K562 (cell line): ENCODE measurements at regions not wholly inside any gene's neighbourhood (a gene's known extent, or its start where the extent isn't known, plus 50 kb on each side); places are given as distances from the start of the nearest gene placed in this dataset.

Experiments used
- ATAC-seq: fragments of 200-7000 bp; cut with Tn5 transposase; 3 replicates; pipeline ENCODE4 v1.9.1; 2020; ENCODE audit warnings: moderate library complexity
- BruUV-seq: library from RNA; stranded (reverse); fragments of 400-500 nt; replicated peaks from 2 replicates; lab custom pipeline; 2021; lab: Mats Ljungman, UMichigan
- CTCF ChIA-PET: fragments of 300-600 bp; formaldehyde crosslinking; extraction: SDS; loops from one replicate; lab custom pipeline; 2021; ENCODE audit warnings: low intra/inter-chr PET ratio; lab: Yijun Ruan, JAX
- POLR2A ChIA-PET: fragments of 300-600, 350-650 bp; sonication (Branson Sonifier 250); formaldehyde crosslinking; extraction: SDS; loops from one replicate; lab custom pipeline; 2021; ENCODE audit warnings: antibody characterized with exemption, inconsistent platforms; lab: Yijun Ruan, JAX
- DNase-seq, 4 experiments: peaks; one replicate each; pipeline versions ENCODE4 v3.0.0 to v3.0.0-alpha.2; 2011 to 2018; ENCODE audit warnings: low spot score in 3 of 4, mixed read lengths in 3 of 4; ENCODE audit errors: extremely low read depth in 1 of 4
- FAIRE-seq: peaks from 2 replicates; lab custom pipeline; 2011; peaks lifted over from hg19 to GRCh38; lab: Jason Lieb, UNC
- H2AFZ ChIP-seq: 2 replicates; pipeline ENCODE4 v1.6.0; 2011; ENCODE audit warnings: low read depth, low read length, control low read depth, inconsistent platforms
- H3K27ac ChIP-seq: fragments of 200-600 bp; 3 replicates; pipeline ENCODE4 v1.8.0; 2011; ENCODE audit warnings: low read depth, mild to moderate bottlenecking, control low read depth, inconsistent platforms, low read length, moderate library complexity, mixed read lengths; ENCODE audit errors: extremely low read depth
- H3K27me3 ChIP-seq, 2 experiments: fragments of 300-600 bp in 1 of 2; 2 replicates in 1 of 2; 3 replicates in 1 of 2; pipeline versions ENCODE4 v1.6.0 to v1.8.0; 2011; ENCODE audit warnings: inconsistent platforms in 2 of 2, low read length in 2 of 2, mild to moderate bottlenecking in 1 of 2, mixed read lengths in 1 of 2, moderate library complexity in 1 of 2; ENCODE audit not compliant: control insufficient read depth in 2 of 2, insufficient read depth in 2 of 2
- H3K36me3 ChIP-seq: fragments of 300-600 bp; 3 replicates; pipeline ENCODE4 v1.8.0; 2011; ENCODE audit warnings: mild to moderate bottlenecking, low read length, inconsistent platforms; ENCODE audit not compliant: control insufficient read depth, insufficient read depth
- H3K4me1 ChIP-seq, 2 experiments: fragments of 200-600 bp in 1 of 2; replicated peaks in 1 of 2; 2 replicates in 1 of 2; 3 replicates in 1 of 2; pipeline versions ENCODE4 v1.5.1 to v1.8.0; 2011; ENCODE audit warnings: inconsistent platforms in 2 of 2, low read length in 2 of 2, mild to moderate bottlenecking in 1 of 2, mixed read lengths in 1 of 2, moderate library complexity in 1 of 2; ENCODE audit not compliant: control insufficient read depth in 2 of 2, insufficient read depth in 2 of 2
- H3K4me2 ChIP-seq: 2 replicates; pipeline ENCODE4 v1.6.1; 2011; ENCODE audit warnings: low read length, control low read depth, inconsistent platforms, mixed read lengths; ENCODE audit not compliant: insufficient read depth
- H3K4me3 ChIP-seq: fragments of 200-600 bp; sonication (generic), shearing (Covaris generic); 2 replicates; pipeline ENCODE4 v1.5.1; 2016; ENCODE audit warnings: control low read depth, inconsistent platforms
- H3K79me2 ChIP-seq: fragments of 200-600 bp; 3 replicates; pipeline ENCODE4 v1.8.0; 2011; ENCODE audit warnings: low read length, inconsistent platforms; ENCODE audit not compliant: control insufficient read depth, insufficient read depth
- H3K9ac ChIP-seq, 2 experiments: 2 replicates each; pipeline versions ENCODE4 v1.6.0 to v1.6.1; 2011; ENCODE audit warnings: low read depth in 2 of 2, low read length in 2 of 2, control low read depth in 1 of 2, inconsistent platforms in 1 of 2, mild to moderate bottlenecking in 1 of 2, mixed read lengths in 1 of 2; ENCODE audit not compliant: insufficient read depth in 1 of 2
- H3K9me1 ChIP-seq: one replicate; pipeline ENCODE4 v1.6.0; 2011; ENCODE audit warnings: inconsistent platforms, mild to moderate bottlenecking, low read length, moderate library complexity; ENCODE audit not compliant: control insufficient read depth, insufficient read depth
- H3K9me3 ChIP-seq: replicated peaks from 2 replicates; pipeline ENCODE4 v1.5.1; 2011; ENCODE audit warnings: low read depth, low read length, inconsistent platforms; ENCODE audit not compliant: control insufficient read depth, insufficient read depth
- H4K20me1 ChIP-seq: replicated peaks from 2 replicates; pipeline ENCODE4 v1.6.1; 2011; ENCODE audit warnings: low read length, inconsistent platforms, mixed read lengths; ENCODE audit not compliant: control insufficient read depth, insufficient read depth
- ERF ChIP-seq: fragments of 450-650 bp; formaldehyde crosslinking; IDR thresholded peaks from 2 replicates; pipeline ENCODE4 v1.4.0; 2020; ENCODE audit warnings: mild to moderate bottlenecking, mixed read lengths
- KLF1 ChIP-seq: fragments of 450-650 bp; IDR thresholded peaks from 2 replicates; pipeline ENCODE4 v1.6.1; 2016; ENCODE audit warnings: missing genetic modification characterization, missing compliant biosample characterization
- NCOA2 ChIP-seq, 2 experiments: fragments of 450-650 bp; IDR thresholded peaks; 2 replicates each; pipeline ENCODE4 v1.6.1; 2018; ENCODE audit warnings: mild to moderate bottlenecking in 2 of 2, moderate library complexity in 1 of 2; ENCODE audit not compliant: partially characterized antibody in 2 of 2
- PYGO2 ChIP-seq: fragments of 450-650 bp; IDR thresholded peaks from 2 replicates; pipeline ENCODE4 v1.6.1; 2016; ENCODE audit warnings: mild to moderate bottlenecking, missing genetic modification characterization, moderate library complexity, missing compliant biosample characterization
- TAF15 ChIP-seq: fragments of 200-400 bp; formaldehyde crosslinking; IDR thresholded peaks from 2 replicates; pipeline ENCODE4 v1.6.1; 2017; ENCODE audit warnings: mild to moderate bottlenecking, low read depth, low read length, moderate library complexity
- ZNF324 ChIP-seq: fragments of 250-450 bp; sonication (Bioruptor Pico); IDR thresholded peaks from 2 replicates; pipeline ENCODE4 v1.4.0; 2020; ENCODE audit warnings: mild to moderate bottlenecking
- WGBS: fragments of 100-300 bp; shearing (Covaris generic); methylation state at CpG from one replicate; pipeline ENCODE4 v1.1.6; 2016; ENCODE audit warnings: low coverage, mixed read lengths; ENCODE audit not compliant: insufficient coverage; ENCODE audit errors: missing lambda C conversion rate; 5-methylcytosine and 5-hydroxymethylcytosine counted together
- in situ Hi-C: fragments of 300-500 bp; cut with MboI; formaldehyde crosslinking; loops from 4 replicates; pipeline ENCODE4 v1.15.0; 2018; ENCODE audit warnings: inconsistent platforms, mixed read lengths
- intact Hi-C: fragments of 100-400 bp; cut with micrococcal nuclease; formaldehyde crosslinking; loops from 2 replicates; pipeline ENCODE4 v1.14.2; 2022
- TF ChIP-seq, protein P1 (sequence below): fragments of 200-800 bp; sonication (Bioruptor generic); IDR thresholded peaks from 2 replicates; pipeline ENCODE4 v1.6.1; 2017; ENCODE audit warnings: missing genetic modification characterization, missing compliant biosample characterization
- TF ChIP-seq, protein P2 (sequence below), 2 experiments: fragments of 450-650 bp; formaldehyde crosslinking in 1 of 2; IDR thresholded peaks; 2 replicates each; pipeline versions ENCODE4 v1.4.0 to v1.6.1; 2014 to 2020; ENCODE audit warnings: mild to moderate bottlenecking in 2 of 2, borderline replicate concordance in 1 of 2, low read depth in 1 of 2
- TF ChIP-seq, protein P3 (sequence below): fragments of 250-450 bp; sonication (Bioruptor Pico); IDR thresholded peaks from 2 replicates; pipeline ENCODE4 v1.5.0; 2020; ENCODE audit warnings: mild to moderate bottlenecking, borderline replicate concordance

DNA sequence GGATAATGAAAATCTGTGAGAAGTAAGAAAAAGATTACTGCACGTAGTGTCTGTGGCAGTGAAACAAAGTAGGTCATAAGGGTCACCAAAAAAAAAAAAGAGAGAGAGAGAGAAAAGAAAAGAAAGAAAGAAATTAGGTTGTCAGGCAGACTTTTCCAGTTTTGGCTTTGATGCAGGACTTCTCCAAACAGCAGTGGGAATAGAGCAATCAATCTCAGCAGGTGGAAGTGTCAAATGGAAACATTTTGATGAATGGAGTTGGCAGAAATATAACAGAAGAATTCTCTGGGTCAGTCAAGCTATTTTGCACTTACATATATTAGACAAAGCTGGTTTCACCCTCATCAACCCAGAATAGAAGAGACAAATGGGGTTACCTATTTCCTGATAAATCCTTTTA is 745.8 kb downstream of the SLC6A15 start (continued):
- TF ChIP-seq, protein P1, sequence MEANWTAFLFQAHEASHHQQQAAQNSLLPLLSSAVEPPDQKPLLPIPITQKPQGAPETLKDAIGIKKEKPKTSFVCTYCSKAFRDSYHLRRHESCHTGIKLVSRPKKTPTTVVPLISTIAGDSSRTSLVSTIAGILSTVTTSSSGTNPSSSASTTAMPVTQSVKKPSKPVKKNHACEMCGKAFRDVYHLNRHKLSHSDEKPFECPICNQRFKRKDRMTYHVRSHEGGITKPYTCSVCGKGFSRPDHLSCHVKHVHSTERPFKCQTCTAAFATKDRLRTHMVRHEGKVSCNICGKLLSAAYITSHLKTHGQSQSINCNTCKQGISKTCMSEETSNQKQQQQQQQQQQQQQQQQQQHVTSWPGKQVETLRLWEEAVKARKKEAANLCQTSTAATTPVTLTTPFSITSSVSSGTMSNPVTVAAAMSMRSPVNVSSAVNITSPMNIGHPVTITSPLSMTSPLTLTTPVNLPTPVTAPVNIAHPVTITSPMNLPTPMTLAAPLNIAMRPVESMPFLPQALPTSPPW (CRISPR knock-in tag), result no peak

DNA sequence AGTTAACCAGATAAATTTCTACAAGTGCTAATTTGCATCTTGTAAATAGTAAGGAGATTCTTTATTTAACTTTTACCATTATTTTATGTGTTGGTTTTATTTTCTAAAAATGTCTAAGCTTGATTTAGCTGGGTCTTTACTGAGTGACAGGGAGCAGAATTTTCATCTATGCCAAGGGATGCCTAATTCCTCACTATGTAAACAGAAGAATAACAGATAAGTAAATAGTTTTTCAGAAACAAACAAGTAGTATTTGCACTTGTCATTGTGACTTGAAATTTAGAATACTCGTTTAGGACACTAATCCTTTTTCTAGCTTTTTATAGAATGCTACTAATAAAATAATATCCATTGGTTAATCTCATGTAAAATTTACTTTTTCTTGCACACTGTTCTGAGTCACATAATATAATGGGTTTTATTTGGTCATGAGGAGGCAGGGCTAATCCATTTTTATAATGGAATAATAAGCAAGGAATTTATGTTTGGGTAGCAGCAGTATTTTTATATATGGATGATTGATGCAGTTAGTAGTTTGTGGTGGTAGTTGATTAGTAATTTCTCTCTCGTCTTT is 746.5 kb downstream of the SLC6A15 start:
- in situ Hi-C loops, result no loop called here
- Histone ChIP-seq H4K20me1 (no peaks in the 10 kb centered on the region), H3K9ac (no peak overlapping the region), H3K4me3 (no peak overlapping the region), H2AFZ (no peak overlapping the region), H3K27ac (no peak overlapping the region), H3K36me3 (no peaks in the 10 kb centered on the region), H3K9me1 (no peaks in the 10 kb centered on the region), H3K4me1 (no peaks in the 10 kb centered on the region), H3K27me3 (no peaks in the 10 kb centered on the region), H3K79me2 (no peaks in the 10 kb centered on the region), H3K9me3 (no peaks in the 10 kb centered on the region), H3K4me2 (no peak overlapping the region)
- ChIA-PET POLR2A (no interaction called here), CTCF (no interaction called here)
- no TSS peak for BruUV-seq
- no peak for ATAC-seq
- intact Hi-C loops, result no loop called here
- FAIRE-seq, result no peak
- no peak for DNase-seq
- 0% methylated on average over 2 of the region's 2 CpGs for WGBS
- TF ChIP-seq KLF1 (no peak), NCOA2 (IDR thresholded peaks at IDR 0.05; ENCODE audit: partially characterized antibody in 2 of 2) (no peak), ZNF324 (no peak), TAF15 (no peak), PYGO2 (tag) (no peak), ERF (CRISPR knock-in tag) (no peak)
- TF ChIP-seq, protein P2, sequence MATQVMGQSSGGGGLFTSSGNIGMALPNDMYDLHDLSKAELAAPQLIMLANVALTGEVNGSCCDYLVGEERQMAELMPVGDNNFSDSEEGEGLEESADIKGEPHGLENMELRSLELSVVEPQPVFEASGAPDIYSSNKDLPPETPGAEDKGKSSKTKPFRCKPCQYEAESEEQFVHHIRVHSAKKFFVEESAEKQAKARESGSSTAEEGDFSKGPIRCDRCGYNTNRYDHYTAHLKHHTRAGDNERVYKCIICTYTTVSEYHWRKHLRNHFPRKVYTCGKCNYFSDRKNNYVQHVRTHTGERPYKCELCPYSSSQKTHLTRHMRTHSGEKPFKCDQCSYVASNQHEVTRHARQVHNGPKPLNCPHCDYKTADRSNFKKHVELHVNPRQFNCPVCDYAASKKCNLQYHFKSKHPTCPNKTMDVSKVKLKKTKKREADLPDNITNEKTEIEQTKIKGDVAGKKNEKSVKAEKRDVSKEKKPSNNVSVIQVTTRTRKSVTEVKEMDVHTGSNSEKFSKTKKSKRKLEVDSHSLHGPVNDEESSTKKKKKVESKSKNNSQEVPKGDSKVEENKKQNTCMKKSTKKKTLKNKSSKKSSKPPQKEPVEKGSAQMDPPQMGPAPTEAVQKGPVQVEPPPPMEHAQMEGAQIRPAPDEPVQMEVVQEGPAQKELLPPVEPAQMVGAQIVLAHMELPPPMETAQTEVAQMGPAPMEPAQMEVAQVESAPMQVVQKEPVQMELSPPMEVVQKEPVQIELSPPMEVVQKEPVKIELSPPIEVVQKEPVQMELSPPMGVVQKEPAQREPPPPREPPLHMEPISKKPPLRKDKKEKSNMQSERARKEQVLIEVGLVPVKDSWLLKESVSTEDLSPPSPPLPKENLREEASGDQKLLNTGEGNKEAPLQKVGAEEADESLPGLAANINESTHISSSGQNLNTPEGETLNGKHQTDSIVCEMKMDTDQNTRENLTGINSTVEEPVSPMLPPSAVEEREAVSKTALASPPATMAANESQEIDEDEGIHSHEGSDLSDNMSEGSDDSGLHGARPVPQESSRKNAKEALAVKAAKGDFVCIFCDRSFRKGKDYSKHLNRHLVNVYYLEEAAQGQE (IDR thresholded peaks at IDR 0.05; ENCODE audit: borderline replicate concordance), result no peak
- TF ChIP-seq, protein P2 (CRISPR knock-in tag; IDR thresholded peaks at IDR 0.05; ENCODE audit: low read depth), result no peak
- TF ChIP-seq, protein P3, sequence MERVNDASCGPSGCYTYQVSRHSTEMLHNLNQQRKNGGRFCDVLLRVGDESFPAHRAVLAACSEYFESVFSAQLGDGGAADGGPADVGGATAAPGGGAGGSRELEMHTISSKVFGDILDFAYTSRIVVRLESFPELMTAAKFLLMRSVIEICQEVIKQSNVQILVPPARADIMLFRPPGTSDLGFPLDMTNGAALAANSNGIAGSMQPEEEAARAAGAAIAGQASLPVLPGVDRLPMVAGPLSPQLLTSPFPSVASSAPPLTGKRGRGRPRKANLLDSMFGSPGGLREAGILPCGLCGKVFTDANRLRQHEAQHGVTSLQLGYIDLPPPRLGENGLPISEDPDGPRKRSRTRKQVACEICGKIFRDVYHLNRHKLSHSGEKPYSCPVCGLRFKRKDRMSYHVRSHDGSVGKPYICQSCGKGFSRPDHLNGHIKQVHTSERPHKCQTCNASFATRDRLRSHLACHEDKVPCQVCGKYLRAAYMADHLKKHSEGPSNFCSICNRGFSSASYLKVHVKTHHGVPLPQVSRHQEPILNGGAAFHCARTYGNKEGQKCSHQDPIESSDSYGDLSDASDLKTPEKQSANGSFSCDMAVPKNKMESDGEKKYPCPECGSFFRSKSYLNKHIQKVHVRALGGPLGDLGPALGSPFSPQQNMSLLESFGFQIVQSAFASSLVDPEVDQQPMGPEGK, result no peak
